Tibial nerve (tissue), 4 donors: ENCODE measurements at regions not wholly inside any gene's neighbourhood (a gene's known extent, or its start where the extent isn't known, plus 50 kb on each side); places are given as distances from the start of the nearest gene placed in this dataset.

Source experiments
- EP300 ChIP-seq, 2 donors: sonication (generic); formaldehyde crosslinking; IDR thresholded peaks; one replicate each; pipeline ENCODE4 v1.6.1; 2017; ENCODE audit warnings: antibody characterized with exemption in 2 of 2, mild to moderate bottlenecking in 1 of 2
- POLR2A ChIP-seq, 2 donors: fragments of 450-650 bp; IDR thresholded peaks; one replicate each; pipeline ENCODE4 v1.6.1; 2017; ENCODE audit warnings: antibody characterized with exemption in 2 of 2, mild to moderate bottlenecking in 2 of 2, moderate library complexity in 2 of 2
- TF ChIP-seq, protein P1 (sequence below), 5 experiments: fragments of 200-600 bp in 3 of 5; fragments of 450-650 bp in 2 of 5; sonication (generic) in 3 of 5; IDR thresholded peaks; one replicate each; pipeline ENCODE4 v1.5.1; 2016 to 2019; ENCODE audit warnings: antibody characterized with exemption in 5 of 5, mild to moderate bottlenecking in 3 of 5, moderate library complexity in 2 of 5

DNA sequence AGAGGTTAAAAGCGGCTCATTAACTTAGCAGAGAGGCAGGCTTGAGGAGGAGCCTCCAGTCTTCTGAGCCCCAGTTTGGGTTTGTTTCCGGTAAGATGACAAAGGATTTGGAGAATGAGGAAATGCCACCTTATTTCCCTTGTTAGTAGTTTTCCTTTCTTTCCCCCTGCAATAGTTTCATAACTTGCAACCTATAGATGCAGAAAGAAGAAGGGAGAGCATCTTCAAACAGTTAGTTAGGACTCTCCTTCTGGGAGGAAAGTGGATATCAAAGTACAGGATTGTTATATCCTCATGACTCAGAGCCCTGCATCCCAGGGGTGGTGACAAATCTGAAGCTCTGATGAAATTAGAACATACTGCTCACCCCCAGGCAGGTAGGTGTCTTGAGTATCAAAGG, 180.7 kb upstream of the SLC38A2 start:
- TF ChIP-seq, protein P1, sequence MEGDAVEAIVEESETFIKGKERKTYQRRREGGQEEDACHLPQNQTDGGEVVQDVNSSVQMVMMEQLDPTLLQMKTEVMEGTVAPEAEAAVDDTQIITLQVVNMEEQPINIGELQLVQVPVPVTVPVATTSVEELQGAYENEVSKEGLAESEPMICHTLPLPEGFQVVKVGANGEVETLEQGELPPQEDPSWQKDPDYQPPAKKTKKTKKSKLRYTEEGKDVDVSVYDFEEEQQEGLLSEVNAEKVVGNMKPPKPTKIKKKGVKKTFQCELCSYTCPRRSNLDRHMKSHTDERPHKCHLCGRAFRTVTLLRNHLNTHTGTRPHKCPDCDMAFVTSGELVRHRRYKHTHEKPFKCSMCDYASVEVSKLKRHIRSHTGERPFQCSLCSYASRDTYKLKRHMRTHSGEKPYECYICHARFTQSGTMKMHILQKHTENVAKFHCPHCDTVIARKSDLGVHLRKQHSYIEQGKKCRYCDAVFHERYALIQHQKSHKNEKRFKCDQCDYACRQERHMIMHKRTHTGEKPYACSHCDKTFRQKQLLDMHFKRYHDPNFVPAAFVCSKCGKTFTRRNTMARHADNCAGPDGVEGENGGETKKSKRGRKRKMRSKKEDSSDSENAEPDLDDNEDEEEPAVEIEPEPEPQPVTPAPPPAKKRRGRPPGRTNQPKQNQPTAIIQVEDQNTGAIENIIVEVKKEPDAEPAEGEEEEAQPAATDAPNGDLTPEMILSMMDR (IDR thresholded peaks at IDR 0.05): no peak
- no peak for TF ChIP-seq POLR2A (IDR thresholded peaks at IDR 0.05)
- TF ChIP-seq EP300 (IDR thresholded peaks at IDR 0.05): no peak
